Panc1 (cell line): ENCODE measurements at regions not wholly inside any gene's neighbourhood (a gene's known extent, or its start where the extent isn't known, plus 50 kb on each side); places are given as distances from the start of the nearest gene placed in this dataset.

Experiments
- POLR2AphosphoS5 ChIP-seq: IDR thresholded peaks from 2 replicates; pipeline ENCODE4 v1.6.1; 2012; ENCODE audit warnings: mild to moderate bottlenecking, low read depth, low read length, moderate library complexity
- REST ChIP-seq, 2 experiments: IDR thresholded peaks; 2 replicates each; pipeline ENCODE4 v1.6.1; 2011 to 2012; ENCODE audit warnings: low read depth in 2 of 2, control low read depth in 1 of 2, low read length in 1 of 2, mild to moderate bottlenecking in 1 of 2, moderate library complexity in 1 of 2; ENCODE audit not compliant: insufficient read depth in 1 of 2
- SIN3A ChIP-seq: IDR thresholded peaks from 2 replicates; pipeline ENCODE4 v1.6.1; 2012; ENCODE audit warnings: low read depth, mild to moderate bottlenecking, low read length, moderate library complexity, borderline replicate concordance; ENCODE audit not compliant: insufficient read depth
- TF ChIP-seq, protein P1 (sequence below): fragments of 450-650 bp; IDR thresholded peaks from 2 replicates; pipeline ENCODE4 v1.5.1; 2017; ENCODE audit warnings: mild to moderate bottlenecking

GRCh38 chr2:134161170-134161547 lies 92.7 kb upstream of the MGAT5 start:
- no peak for TF ChIP-seq SIN3A
- TF ChIP-seq, protein P1, sequence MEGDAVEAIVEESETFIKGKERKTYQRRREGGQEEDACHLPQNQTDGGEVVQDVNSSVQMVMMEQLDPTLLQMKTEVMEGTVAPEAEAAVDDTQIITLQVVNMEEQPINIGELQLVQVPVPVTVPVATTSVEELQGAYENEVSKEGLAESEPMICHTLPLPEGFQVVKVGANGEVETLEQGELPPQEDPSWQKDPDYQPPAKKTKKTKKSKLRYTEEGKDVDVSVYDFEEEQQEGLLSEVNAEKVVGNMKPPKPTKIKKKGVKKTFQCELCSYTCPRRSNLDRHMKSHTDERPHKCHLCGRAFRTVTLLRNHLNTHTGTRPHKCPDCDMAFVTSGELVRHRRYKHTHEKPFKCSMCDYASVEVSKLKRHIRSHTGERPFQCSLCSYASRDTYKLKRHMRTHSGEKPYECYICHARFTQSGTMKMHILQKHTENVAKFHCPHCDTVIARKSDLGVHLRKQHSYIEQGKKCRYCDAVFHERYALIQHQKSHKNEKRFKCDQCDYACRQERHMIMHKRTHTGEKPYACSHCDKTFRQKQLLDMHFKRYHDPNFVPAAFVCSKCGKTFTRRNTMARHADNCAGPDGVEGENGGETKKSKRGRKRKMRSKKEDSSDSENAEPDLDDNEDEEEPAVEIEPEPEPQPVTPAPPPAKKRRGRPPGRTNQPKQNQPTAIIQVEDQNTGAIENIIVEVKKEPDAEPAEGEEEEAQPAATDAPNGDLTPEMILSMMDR = no peak
- no peak for TF ChIP-seq REST (IDR thresholded peaks at IDR 0.05; ENCODE audit: insufficient read depth in 1 of 2, low read depth in 2 of 2, low read length in 1 of 2)
- TF ChIP-seq POLR2AphosphoS5 = no peak
